HEK293T (cell line): ENCODE measurements at regions not wholly inside any gene's neighbourhood (a gene's known extent, or its start where the extent isn't known, plus 50 kb on each side); places are given as distances from the start of the nearest gene placed in this dataset.

Experiments
- BHLHE40 ChIP-seq: fragments of 450-650 bp; IDR thresholded peaks from 2 replicates; pipeline ENCODE4 v1.6.1; 2016; ENCODE audit warnings: mild to moderate bottlenecking, moderate library complexity, borderline replicate concordance
- ELF4 ChIP-seq: fragments of 450-650 bp; IDR thresholded peaks from 2 replicates; pipeline ENCODE4 v1.6.1; 2017; ENCODE audit warnings: antibody characterized with exemption
- FOXA1 ChIP-seq: fragments of 450-650 bp; IDR thresholded peaks from 2 replicates; pipeline ENCODE4 v1.6.1; 2016; ENCODE audit warnings: mild to moderate bottlenecking
- FOXM1 ChIP-seq: fragments of 450-650 bp; IDR thresholded peaks from 2 replicates; pipeline ENCODE4 v1.6.1; 2017; ENCODE audit warnings: mild to moderate bottlenecking, borderline replicate concordance
- HDGF ChIP-seq: fragments of 450-650 bp; IDR thresholded peaks from 2 replicates; pipeline ENCODE4 v1.6.1; 2017; ENCODE audit warnings: antibody characterized with exemption, borderline replicate concordance
- NFRKB ChIP-seq: fragments of 450-650 bp; IDR thresholded peaks from 2 replicates; pipeline ENCODE4 v1.6.1; 2016; ENCODE audit warnings: mild to moderate bottlenecking, moderate library complexity
- SP1 ChIP-seq: fragments of 450-650 bp; IDR thresholded peaks from 2 replicates; pipeline ENCODE4 v1.6.1; 2017
- SUZ12 ChIP-seq: fragments of 450-650 bp; IDR thresholded peaks from 2 replicates; pipeline ENCODE4 v1.6.1; 2016; ENCODE audit warnings: mild to moderate bottlenecking
- TARDBP ChIP-seq: fragments of 450-650 bp; IDR thresholded peaks from 2 replicates; pipeline ENCODE4 v1.6.1; 2016

GRCh38 chr22:47727641-47728040, 965.2 kb downstream of the TBC1D22A start:
- no peak for TF ChIP-seq ELF4
- TF ChIP-seq FOXA1: no peak
- no peak for TF ChIP-seq TARDBP
- no peak for TF ChIP-seq BHLHE40
- TF ChIP-seq SUZ12: no peak
- TF ChIP-seq FOXM1: no peak
- TF ChIP-seq HDGF: no peak
- TF ChIP-seq NFRKB: no peak
- TF ChIP-seq SP1: no peak
